Chondrocyte (in vitro differentiated cells): ENCODE measurements at regions not wholly inside any gene's neighbourhood (a gene's known extent, or its start where the extent isn't known, plus 50 kb on each side); places are given as distances from the start of the nearest gene placed in this dataset.

Experiments
- DNase-seq: peaks from one replicate; pipeline ENCODE4 v3.0.0; 2021; ENCODE audit warnings: mixed read lengths, low spot score
- H3K27ac Mint-ChIP-seq: one replicate; pipeline ENCODE4 v1.8.0; 2021; ENCODE audit warnings: mild to moderate bottlenecking, moderate library complexity, mixed read lengths; ENCODE audit not compliant: unreplicated experiment
- H3K27me3 Mint-ChIP-seq: 2 replicates; pipeline ENCODE4 v1.8.0; 2021; ENCODE audit warnings: low read depth, mixed read lengths
- H3K36me3 Mint-ChIP-seq: 2 replicates; pipeline ENCODE4 v1.8.0; 2021; ENCODE audit warnings: low read depth, mixed read lengths
- H3K4me1 Mint-ChIP-seq: 2 replicates; pipeline ENCODE4 v1.8.0; 2021; ENCODE audit warnings: low read depth, mild to moderate bottlenecking, mixed read lengths
- H3K4me3 Mint-ChIP-seq: one replicate; pipeline ENCODE4 v1.8.0; 2021; ENCODE audit warnings: mild to moderate bottlenecking, moderate library complexity, mixed read lengths; ENCODE audit not compliant: unreplicated experiment
- H3K9me3 Mint-ChIP-seq: 2 replicates; pipeline ENCODE4 v1.8.0; 2021; ENCODE audit warnings: low read depth, mixed read lengths
- CTCF ChIP-seq: fragments of 200-600 bp; sonication (generic); IDR thresholded peaks from 2 replicates; pipeline ENCODE4 v1.5.0; 2021; ENCODE audit warnings: antibody characterized with exemption, mild to moderate bottlenecking, moderate library complexity

- no peaks in the 10 kb centered on the region for H3K4me1 Mint-ChIP-seq
- no peak overlapping the region for H3K27ac Mint-ChIP-seq
- no peaks in the 10 kb centered on the region for H3K36me3 Mint-ChIP-seq
- no peak for TF ChIP-seq CTCF
- H3K27me3 Mint-ChIP-seq: no peaks in the 10 kb centered on the region
- peaks cover 5% of the 10 kb centered on the region for H3K9me3 Mint-ChIP-seq
- no peak overlapping the region for H3K4me3 Mint-ChIP-seq
- no peak for DNase-seq
These were observed 156.7 kb downstream of the DCAF12L1 start for GRCh38 chrX:126395909-126396308.

- no peak overlapping the region for H3K4me3 Mint-ChIP-seq
- no peaks in the 10 kb centered on the region for H3K27me3 Mint-ChIP-seq
- DNase-seq: no peak
- no peak for TF ChIP-seq CTCF
- no peaks in the 10 kb centered on the region for H3K36me3 Mint-ChIP-seq
- H3K9me3 Mint-ChIP-seq: peaks cover 9% of the 10 kb centered on the region
- H3K4me1 Mint-ChIP-seq: no peaks in the 10 kb centered on the region
- H3K27ac Mint-ChIP-seq: no peak overlapping the region
These were observed 157.9 kb downstream of the DCAF12L1 start for GRCh38 chrX:126394681-126395080.

- no peak overlapping the region for H3K4me3 Mint-ChIP-seq
- no peak for TF ChIP-seq CTCF
- no peak overlapping the region for H3K27ac Mint-ChIP-seq
- no peaks in the 10 kb centered on the region for H3K27me3 Mint-ChIP-seq
- H3K4me1 Mint-ChIP-seq: no peaks in the 10 kb centered on the region
- DNase-seq: no peak
- H3K9me3 Mint-ChIP-seq: peaks cover 6% of the 10 kb centered on the region
- H3K36me3 Mint-ChIP-seq: no peaks in the 10 kb centered on the region
These were observed 159.3 kb downstream of the DCAF12L1 start for GRCh38 chrX:126393284-126393683.

GRCh38 chrX:126376465-126376864, 176.1 kb downstream of the DCAF12L1 start:
- no peaks in the 10 kb centered on the region for H3K36me3 Mint-ChIP-seq
- no peak for TF ChIP-seq CTCF
- H3K9me3 Mint-ChIP-seq: peaks cover 32% of the 10 kb centered on the region
- H3K27me3 Mint-ChIP-seq: no peaks in the 10 kb centered on the region
- no peak overlapping the region for H3K27ac Mint-ChIP-seq
- no peak overlapping the region for H3K4me3 Mint-ChIP-seq
- no peaks in the 10 kb centered on the region for H3K4me1 Mint-ChIP-seq
- no peak for DNase-seq

- no peak for DNase-seq
- TF ChIP-seq CTCF: no peak
- H3K9me3 Mint-ChIP-seq: peaks cover 34% of the 10 kb centered on the region
- no peaks in the 10 kb centered on the region for H3K27me3 Mint-ChIP-seq
- H3K36me3 Mint-ChIP-seq: no peaks in the 10 kb centered on the region
- no peak overlapping the region for H3K4me3 Mint-ChIP-seq
- H3K4me1 Mint-ChIP-seq: no peaks in the 10 kb centered on the region
- no peak overlapping the region for H3K27ac Mint-ChIP-seq
These were observed 176.8 kb upstream of the DCAF12L2 start for GRCh38 chrX:126342859-126343258.
